Endothelial cell of umbilical vein (primary cell): ENCODE measurements at regions not wholly inside any gene's neighbourhood (a gene's known extent, or its start where the extent isn't known, plus 50 kb on each side); places are given as distances from the start of the nearest gene placed in this dataset.

ENCODE experiments used
- BruUV-seq: library from RNA; stranded (reverse); fragments of 400-500 nt; replicated peaks from 2 replicates; lab custom pipeline; 2021; lab: Mats Ljungman, UMichigan
- CTCF ChIA-PET: fragments of 300-600, 350-600 bp; sonication (Branson Sonifier 250); formaldehyde crosslinking; loops from one replicate; lab custom pipeline; 2021; ENCODE audit warnings: antibody characterized with exemption, inconsistent platforms; lab: Charles Lee
- POLR2A ChIA-PET: fragments of 300-600, 350-600 bp; sonication (Branson Sonifier 250); formaldehyde crosslinking; loops from one replicate; lab custom pipeline; 2021; ENCODE audit warnings: antibody characterized with exemption, inconsistent platforms; lab: Charles Lee
- DNase-seq: peaks from one replicate; pipeline ENCODE4 v3.0.0-alpha.2; 2011; ENCODE audit warnings: low read depth, low spot score
- FAIRE-seq: peaks from 2 replicates; lab custom pipeline; 2011; peaks lifted over from hg19 to GRCh38; lab: Jason Lieb, UNC
- H2AFZ ChIP-seq: 2 replicates; pipeline ENCODE4 v1.6.0; 2012; ENCODE audit warnings: low read depth, low read length, control low read depth, inconsistent platforms
- H3K27ac ChIP-seq: 2 replicates; pipeline ENCODE4 v1.5.1; 2011; ENCODE audit warnings: low read depth, mild to moderate bottlenecking, control low read depth, low read length, moderate library complexity; ENCODE audit not compliant: insufficient read depth
- H3K27me3 ChIP-seq, 2 experiments: 2 replicates each; pipeline versions ENCODE4 v1.6.0 to v1.6.1; 2011; ENCODE audit warnings: low read length in 2 of 2, mixed read lengths in 1 of 2; ENCODE audit not compliant: control insufficient read depth in 2 of 2, insufficient read depth in 2 of 2
- H3K36me3 ChIP-seq, 2 experiments: 2 replicates in 1 of 2; 3 replicates in 1 of 2; pipeline ENCODE4 v1.5.1; 2011; ENCODE audit warnings: low read length in 2 of 2, mild to moderate bottlenecking in 1 of 2, moderate library complexity in 1 of 2; ENCODE audit not compliant: control insufficient read depth in 2 of 2, insufficient read depth in 2 of 2; ENCODE audit errors: extremely low read depth in 1 of 2
- H3K4me1 ChIP-seq: 3 replicates; pipeline ENCODE4 v1.5.1; 2011; ENCODE audit warnings: mild to moderate bottlenecking, low read length; ENCODE audit not compliant: control insufficient read depth, insufficient read depth; ENCODE audit errors: extremely low read depth
- H3K4me2 ChIP-seq: 2 replicates; pipeline ENCODE4 v1.6.1; 2011; ENCODE audit warnings: low read length, control low read depth, mixed read lengths; ENCODE audit not compliant: insufficient read depth
- H3K4me3 ChIP-seq, 3 experiments: fragments of 200-600 bp in 1 of 3; sonication (generic), shearing (Covaris generic) in 1 of 3; replicated peaks in 1 of 3; 2 replicates each; pipeline ENCODE4 v1.5.1; 2011 to 2016; ENCODE audit warnings: control low read depth in 3 of 3, low read length in 3 of 3, mild to moderate bottlenecking in 2 of 3, inconsistent platforms in 1 of 3, low read depth in 1 of 3, moderate library complexity in 1 of 3; ENCODE audit not compliant: insufficient read depth in 1 of 3
- H3K79me2 ChIP-seq: 2 replicates; pipeline ENCODE4 v1.6.0; 2012; ENCODE audit warnings: low read length, inconsistent platforms; ENCODE audit not compliant: control insufficient read depth, insufficient read depth
- H3K9ac ChIP-seq: replicated peaks from 2 replicates; pipeline ENCODE3; 2011; ENCODE audit warnings: low read length, control low read depth; ENCODE audit not compliant: insufficient read depth; ENCODE audit errors: extremely low read depth
- H3K9me1 ChIP-seq: replicated peaks from 3 replicates; pipeline ENCODE4 v1.6.0; 2011; ENCODE audit warnings: mild to moderate bottlenecking, low read length; ENCODE audit not compliant: control insufficient read depth, insufficient read depth; ENCODE audit errors: extremely low read depth
- H3K9me3 ChIP-seq: replicated peaks from 2 replicates; pipeline ENCODE4 v1.5.1; 2012; ENCODE audit warnings: low read length, inconsistent platforms; ENCODE audit not compliant: control insufficient read depth, insufficient read depth
- H4K20me1 ChIP-seq: replicated peaks from 2 replicates; pipeline ENCODE3; 2011; ENCODE audit warnings: mild to moderate bottlenecking, low read length; ENCODE audit not compliant: control insufficient read depth, insufficient read depth; ENCODE audit errors: extremely low read depth
- EZH2 ChIP-seq: IDR thresholded peaks from 2 replicates; pipeline ENCODE4 v1.6.1; 2012; ENCODE audit warnings: borderline replicate concordance, low read depth, mild to moderate bottlenecking, moderate library complexity, low read length, inconsistent platforms; ENCODE audit not compliant: severe bottlenecking
- FOS ChIP-seq: IDR thresholded peaks from 2 replicates; pipeline ENCODE4 v1.6.1; 2011; ENCODE audit warnings: mild to moderate bottlenecking, low read length, moderate library complexity, borderline replicate concordance; ENCODE audit not compliant: insufficient read depth
- GATA2 ChIP-seq: IDR thresholded peaks from 2 replicates; pipeline ENCODE4 v1.7.0; 2011; ENCODE audit warnings: low read depth, mild to moderate bottlenecking, moderate library complexity, mixed read lengths, low read length; ENCODE audit not compliant: insufficient read length, insufficient read depth
- JUN ChIP-seq: IDR thresholded peaks from 2 replicates; pipeline ENCODE4 v1.6.1; 2011; ENCODE audit warnings: borderline replicate concordance, low read depth; ENCODE audit not compliant: insufficient read length, insufficient read depth
- MYC ChIP-seq: IDR thresholded peaks from one replicate; pipeline ENCODE4 v1.6.1; 2011; ENCODE audit warnings: mild to moderate bottlenecking, low read depth, low read length
- POLR2A ChIP-seq: IDR thresholded peaks from 2 replicates; pipeline ENCODE4 v1.6.1; 2012; ENCODE audit warnings: low read depth, mild to moderate bottlenecking, control low read depth, low read length
- POLR2AphosphoS5 ChIP-seq: IDR thresholded peaks from 2 replicates; pipeline ENCODE4 v1.6.1; 2012; ENCODE audit warnings: low read depth, mild to moderate bottlenecking, control low read depth, low read length, moderate library complexity; ENCODE audit not compliant: insufficient read depth
- dilution Hi-C: fragments of 300-500 bp; cut with MboI; formaldehyde crosslinking; loops from one replicate; pipeline ENCODE4 v1.15.0; 2019; ENCODE audit warnings: low sequenced_read_pairs; ENCODE audit not compliant: extremely low pct_ligation_motif_present
- intact Hi-C: fragments of 100-400 bp; cut with micrococcal nuclease; formaldehyde crosslinking; loops from one replicate; pipeline ENCODE4 v1.10.0; 2022
- TF ChIP-seq, protein P1 (sequence below), 2 donors: IDR thresholded peaks; 1 replicate in 1 of 2; 2 replicates in 1 of 2; pipeline ENCODE4 v1.5.1; 2011; ENCODE audit warnings: low read length in 2 of 2, mild to moderate bottlenecking in 2 of 2, moderate library complexity in 2 of 2, control low read depth in 1 of 2, inconsistent platforms in 1 of 2, low read depth in 1 of 2; ENCODE audit not compliant: insufficient read depth in 1 of 2; ENCODE audit errors: extremely low read depth in 1 of 2
- TF ChIP-seq, protein P2 (sequence below): IDR thresholded peaks from 2 replicates; pipeline ENCODE4 v1.6.1; 2011; ENCODE audit not compliant: insufficient read depth, insufficient read length

GRCh38 chr10:76647301-76647700, 990.3 kb downstream of the KCNMA1 start:
- no peak for FAIRE-seq
- H3K9me1 ChIP-seq: no peaks in the 10 kb centered on the region
- no peaks in the 10 kb centered on the region for H3K36me3 ChIP-seq

GRCh38 chr10:76645341-76645740, 992.3 kb downstream of the KCNMA1 start:
- H3K4me3 ChIP-seq: no peak overlapping the region
- H3K36me3 ChIP-seq: no peaks in the 10 kb centered on the region
- ChIA-PET CTCF (no interaction called here), POLR2A (no interaction called here)
- H3K27ac ChIP-seq: no peak overlapping the region
- no peaks in the 10 kb centered on the region for H3K4me1 ChIP-seq
- no peaks in the 10 kb centered on the region for H3K27me3 ChIP-seq
- no TSS peak for BruUV-seq
- dilution Hi-C loops: no loop called here
- H4K20me1 ChIP-seq: no peaks in the 10 kb centered on the region
- no peak overlapping the region for H3K9ac ChIP-seq
- intact Hi-C loops: no loop called here
- no peaks in the 10 kb centered on the region for H3K9me3 ChIP-seq
- no peak overlapping the region for H3K4me2 ChIP-seq
- FAIRE-seq (no peak), DNase-seq (no peak)
- TF ChIP-seq, protein P1, sequence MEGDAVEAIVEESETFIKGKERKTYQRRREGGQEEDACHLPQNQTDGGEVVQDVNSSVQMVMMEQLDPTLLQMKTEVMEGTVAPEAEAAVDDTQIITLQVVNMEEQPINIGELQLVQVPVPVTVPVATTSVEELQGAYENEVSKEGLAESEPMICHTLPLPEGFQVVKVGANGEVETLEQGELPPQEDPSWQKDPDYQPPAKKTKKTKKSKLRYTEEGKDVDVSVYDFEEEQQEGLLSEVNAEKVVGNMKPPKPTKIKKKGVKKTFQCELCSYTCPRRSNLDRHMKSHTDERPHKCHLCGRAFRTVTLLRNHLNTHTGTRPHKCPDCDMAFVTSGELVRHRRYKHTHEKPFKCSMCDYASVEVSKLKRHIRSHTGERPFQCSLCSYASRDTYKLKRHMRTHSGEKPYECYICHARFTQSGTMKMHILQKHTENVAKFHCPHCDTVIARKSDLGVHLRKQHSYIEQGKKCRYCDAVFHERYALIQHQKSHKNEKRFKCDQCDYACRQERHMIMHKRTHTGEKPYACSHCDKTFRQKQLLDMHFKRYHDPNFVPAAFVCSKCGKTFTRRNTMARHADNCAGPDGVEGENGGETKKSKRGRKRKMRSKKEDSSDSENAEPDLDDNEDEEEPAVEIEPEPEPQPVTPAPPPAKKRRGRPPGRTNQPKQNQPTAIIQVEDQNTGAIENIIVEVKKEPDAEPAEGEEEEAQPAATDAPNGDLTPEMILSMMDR (IDR thresholded peaks at IDR 0.05; ENCODE audit: extremely low read depth in 1 of 2, insufficient read depth in 1 of 2, low read depth in 1 of 2, low read length in 2 of 2): no peak
- no peak for TF ChIP-seq JUN
- no peak for TF ChIP-seq POLR2AphosphoS5
- no peak for TF ChIP-seq FOS
- TF ChIP-seq MYC: no peak
- TF ChIP-seq POLR2A: no peak
- no peak for TF ChIP-seq EZH2
- TF ChIP-seq, protein P2, sequence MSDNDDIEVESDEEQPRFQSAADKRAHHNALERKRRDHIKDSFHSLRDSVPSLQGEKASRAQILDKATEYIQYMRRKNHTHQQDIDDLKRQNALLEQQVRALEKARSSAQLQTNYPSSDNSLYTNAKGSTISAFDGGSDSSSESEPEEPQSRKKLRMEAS: no peak
- no peak for TF ChIP-seq GATA2
- no peaks in the 10 kb centered on the region for H3K79me2 ChIP-seq
- no peak overlapping the region for H2AFZ ChIP-seq
- H3K9me1 ChIP-seq: no peaks in the 10 kb centered on the region

More at GRCh38 chr10:76647301-76647700, 990.3 kb downstream of the KCNMA1 start:
- TF ChIP-seq JUN (no peak), FOS (no peak)
- no peaks in the 10 kb centered on the region for H3K4me1 ChIP-seq
- H3K4me3 ChIP-seq: no peak overlapping the region
- POLR2A ChIA-PET: no interaction called here
- intact Hi-C loops (no loop called here), dilution Hi-C loops (no loop called here)
- H4K20me1 ChIP-seq: no peaks in the 10 kb centered on the region
- no peak overlapping the region for H2AFZ ChIP-seq
- DNase-seq: no peak
- no peaks in the 10 kb centered on the region for H3K27me3 ChIP-seq
- H3K79me2 ChIP-seq: no peaks in the 10 kb centered on the region
- CTCF ChIA-PET: no interaction called here
- no peak overlapping the region for H3K9ac ChIP-seq
- H3K9me3 ChIP-seq: no peaks in the 10 kb centered on the region
- H3K27ac ChIP-seq: no peak overlapping the region
- no peak overlapping the region for H3K4me2 ChIP-seq
- BruUV-seq: no TSS peak
